ENCODE measurements at regions not wholly inside any gene's neighbourhood (a gene's known extent, or its start where the extent isn't known, plus 50 kb on each side); places are given as distances from the start of the nearest gene placed in this dataset.

- no peak for TF ChIP-seq CTCF (IDR thresholded peaks at IDR 0.05; ENCODE audit: low read depth, low read length, poor library complexity, severe bottlenecking)
- no peak for TF ChIP-seq EZH2phosphoT487 (IDR thresholded peaks at IDR 0.05; ENCODE audit: borderline replicate concordance, low read length)
Observed at GRCh38 chr1:172753964-172754363, 95.1 kb downstream of the FASLG start.
